ENCODE measurements at regions not wholly inside any gene's neighbourhood (a gene's known extent, or its start where the extent isn't known, plus 50 kb on each side); places are given as distances from the start of the nearest gene placed in this dataset.

DNA sequence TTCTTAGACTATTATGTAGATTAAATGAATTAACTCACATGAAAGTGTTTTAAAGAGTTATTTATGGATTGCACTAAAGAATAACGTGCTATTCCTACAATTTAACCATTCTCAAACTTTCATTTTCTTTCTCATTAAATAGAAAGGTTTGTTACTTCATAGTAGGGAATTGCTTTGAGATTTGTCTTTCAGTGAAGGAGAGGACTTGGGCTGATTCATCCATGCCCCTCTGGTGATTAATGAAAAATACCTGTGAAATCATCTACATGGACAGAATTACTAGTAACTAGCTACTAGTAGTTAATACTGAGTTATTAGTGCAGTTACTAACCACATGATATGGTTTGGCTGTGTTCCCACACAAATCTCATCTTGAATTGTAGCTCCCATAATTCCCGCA, 275.8 kb upstream of the CDH20 start:
- Histone ChIP-seq H3K4me1 (ENCODE audit: control insufficient read depth, insufficient read depth, low read length) (no peaks in the 10 kb centered on the region), H3K27me3 (ENCODE audit: control insufficient read depth, insufficient read depth, low read length) (no peaks in the 10 kb centered on the region), H3K9ac (ENCODE audit: low read depth, low read length) (no peak overlapping the region), H3K4me3 (ENCODE audit: low read depth, low read length) (no peak overlapping the region), H3K36me3 (ENCODE audit: control insufficient read depth, insufficient read depth, low read length) (no peaks in the 10 kb centered on the region), H3K9me3 (ENCODE audit: control insufficient read depth, insufficient read depth, low read length) (no peaks in the 10 kb centered on the region)

DNA sequence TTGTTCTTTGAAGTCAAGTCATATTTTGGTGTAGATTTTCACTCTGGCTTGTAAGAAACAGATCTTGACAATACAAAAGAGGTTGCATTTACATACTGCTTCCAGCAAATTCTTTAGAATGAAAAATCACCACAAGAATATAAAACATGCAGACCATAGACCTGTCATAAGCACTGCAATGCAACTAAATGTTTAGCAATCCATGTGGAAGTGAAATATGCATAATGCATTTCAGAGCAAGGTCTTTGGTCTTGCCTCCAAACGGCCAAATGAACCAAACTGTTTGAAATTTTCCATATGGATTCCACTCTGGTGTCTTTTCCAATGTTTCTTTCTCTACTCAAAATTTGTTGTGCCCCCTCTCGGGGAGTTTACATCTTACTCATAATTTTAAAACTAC, 271.0 kb upstream of the CDH20 start:
- no peaks in the 10 kb centered on the region for H3K4me1 ChIP-seq (ENCODE audit: control insufficient read depth, insufficient read depth, low read length)
- no peak overlapping the region for H3K9ac ChIP-seq (ENCODE audit: low read depth, low read length)
- H3K4me3 ChIP-seq (ENCODE audit: low read depth, low read length): no peak overlapping the region
- H3K27me3 ChIP-seq (ENCODE audit: control insufficient read depth, insufficient read depth, low read length): no peaks in the 10 kb centered on the region
- no peaks in the 10 kb centered on the region for H3K36me3 ChIP-seq (ENCODE audit: control insufficient read depth, insufficient read depth, low read length)
- H3K9me3 ChIP-seq (ENCODE audit: control insufficient read depth, insufficient read depth, low read length): no peaks in the 10 kb centered on the region

DNA sequence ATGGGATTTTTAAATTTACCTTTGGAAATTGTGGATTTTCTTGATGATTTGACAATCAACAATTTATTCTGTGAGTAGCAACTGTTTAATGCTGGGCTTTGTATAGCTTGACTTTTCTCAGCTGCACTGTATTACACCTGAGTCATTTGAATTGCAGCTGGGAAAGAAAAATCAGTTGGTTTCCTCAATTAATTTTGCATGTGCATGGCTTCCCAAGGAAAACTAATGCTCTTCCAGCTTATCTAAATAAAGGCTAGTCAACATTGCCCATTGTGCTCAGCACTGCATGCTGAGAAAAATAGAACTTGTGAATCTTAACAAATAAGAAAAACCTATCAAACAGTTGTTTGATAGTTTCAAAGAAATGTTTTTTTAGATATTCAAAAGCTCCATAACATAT, 268.3 kb upstream of the CDH20 start:
- H3K27me3 ChIP-seq (ENCODE audit: control insufficient read depth, insufficient read depth, low read length): no peaks in the 10 kb centered on the region
- H3K4me1 ChIP-seq (ENCODE audit: control insufficient read depth, insufficient read depth, low read length): no peaks in the 10 kb centered on the region
- no peak overlapping the region for H3K9ac ChIP-seq (ENCODE audit: low read depth, low read length)
- no peaks in the 10 kb centered on the region for H3K9me3 ChIP-seq (ENCODE audit: control insufficient read depth, insufficient read depth, low read length)
- no peaks in the 10 kb centered on the region for H3K36me3 ChIP-seq (ENCODE audit: control insufficient read depth, insufficient read depth, low read length)
- H3K4me3 ChIP-seq (ENCODE audit: low read depth, low read length): no peak overlapping the region

DNA sequence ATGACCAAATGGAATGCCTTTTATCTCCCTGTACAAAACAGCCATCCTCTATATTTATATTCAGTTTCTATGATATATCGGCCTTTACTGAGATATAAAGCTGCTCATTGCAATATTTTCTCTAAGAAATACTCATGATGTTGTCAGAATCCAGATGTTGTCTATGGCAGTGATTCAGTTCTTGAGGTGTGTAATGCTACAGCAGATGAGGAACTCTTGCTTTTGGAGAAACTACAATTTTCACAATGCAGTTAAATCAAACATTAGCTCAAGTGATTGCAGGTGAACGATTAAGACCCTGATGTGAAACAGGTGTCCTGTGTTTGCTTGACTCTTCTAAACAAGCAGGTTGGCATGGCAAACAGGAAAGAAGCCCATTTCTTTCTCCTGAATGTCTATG, 256.2 kb upstream of the CDH20 start:
- no peaks in the 10 kb centered on the region for H3K9me3 ChIP-seq (ENCODE audit: control insufficient read depth, insufficient read depth, low read length)
- no peak overlapping the region for H3K4me3 ChIP-seq (ENCODE audit: low read depth, low read length)
- no peak overlapping the region for H3K9ac ChIP-seq (ENCODE audit: low read depth, low read length)
- no peaks in the 10 kb centered on the region for H3K27me3 ChIP-seq (ENCODE audit: control insufficient read depth, insufficient read depth, low read length)
- H3K36me3 ChIP-seq (ENCODE audit: control insufficient read depth, insufficient read depth, low read length): no peaks in the 10 kb centered on the region
- H3K4me1 ChIP-seq (ENCODE audit: control insufficient read depth, insufficient read depth, low read length): no peaks in the 10 kb centered on the region

DNA sequence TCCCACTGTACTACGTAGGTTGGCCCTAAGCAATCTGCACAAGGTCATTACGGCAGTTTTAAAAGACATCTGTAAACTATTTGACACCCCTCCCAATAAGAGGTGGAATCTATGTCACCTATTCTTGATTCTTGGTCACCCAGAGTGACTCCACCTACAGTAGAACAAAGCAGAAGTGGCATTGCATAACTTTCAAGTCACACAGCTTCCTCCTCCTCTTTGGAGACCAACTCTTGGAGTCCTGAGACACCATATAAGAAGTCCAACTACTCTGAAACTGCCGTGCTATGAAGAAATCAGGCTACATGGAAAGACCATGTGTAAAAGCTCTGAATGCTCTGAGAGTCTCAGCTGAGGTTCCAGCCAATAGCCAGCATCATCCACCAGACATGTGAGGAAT, 253.5 kb upstream of the CDH20 start:
- Histone ChIP-seq H3K36me3 (ENCODE audit: control insufficient read depth, insufficient read depth, low read length) (no peaks in the 10 kb centered on the region), H3K9me3 (ENCODE audit: control insufficient read depth, insufficient read depth, low read length) (no peaks in the 10 kb centered on the region), H3K9ac (ENCODE audit: low read depth, low read length) (no peak overlapping the region), H3K4me1 (ENCODE audit: control insufficient read depth, insufficient read depth, low read length) (no peaks in the 10 kb centered on the region), H3K4me3 (ENCODE audit: low read depth, low read length) (no peak overlapping the region), H3K27me3 (ENCODE audit: control insufficient read depth, insufficient read depth, low read length) (no peaks in the 10 kb centered on the region)

DNA sequence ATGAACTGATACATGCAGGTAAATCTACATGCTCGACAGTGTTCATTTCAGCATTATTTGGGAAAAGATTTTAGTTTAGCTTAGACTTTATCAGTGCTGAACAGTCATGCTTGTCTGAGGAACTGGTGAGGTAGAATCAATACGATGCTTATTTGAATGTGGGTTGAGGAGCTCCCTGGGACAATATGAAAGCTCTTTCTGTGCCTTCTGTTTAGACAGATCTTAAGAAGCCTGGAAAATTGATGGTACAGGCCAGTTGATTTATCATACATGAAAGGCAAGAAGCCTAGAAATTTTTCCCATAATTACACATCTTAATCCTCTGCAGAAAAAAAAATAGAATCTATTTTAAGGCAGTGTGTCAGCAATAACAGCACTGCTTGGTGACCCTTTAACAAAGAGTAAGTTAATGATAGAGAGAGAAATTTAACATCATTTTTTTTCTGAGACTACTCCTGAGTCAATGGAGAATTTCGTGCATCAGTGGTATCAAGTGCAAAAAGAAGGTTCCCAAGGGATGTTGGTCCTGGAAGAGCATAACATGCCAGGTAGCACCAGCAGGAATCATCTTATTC, 252.2 kb upstream of the CDH20 start:
- Histone ChIP-seq H3K27me3 (ENCODE audit: control insufficient read depth, insufficient read depth, low read length) (no peaks in the 10 kb centered on the region), H3K36me3 (ENCODE audit: control insufficient read depth, insufficient read depth, low read length) (no peaks in the 10 kb centered on the region), H3K9ac (ENCODE audit: low read depth, low read length) (no peak overlapping the region)

DNA sequence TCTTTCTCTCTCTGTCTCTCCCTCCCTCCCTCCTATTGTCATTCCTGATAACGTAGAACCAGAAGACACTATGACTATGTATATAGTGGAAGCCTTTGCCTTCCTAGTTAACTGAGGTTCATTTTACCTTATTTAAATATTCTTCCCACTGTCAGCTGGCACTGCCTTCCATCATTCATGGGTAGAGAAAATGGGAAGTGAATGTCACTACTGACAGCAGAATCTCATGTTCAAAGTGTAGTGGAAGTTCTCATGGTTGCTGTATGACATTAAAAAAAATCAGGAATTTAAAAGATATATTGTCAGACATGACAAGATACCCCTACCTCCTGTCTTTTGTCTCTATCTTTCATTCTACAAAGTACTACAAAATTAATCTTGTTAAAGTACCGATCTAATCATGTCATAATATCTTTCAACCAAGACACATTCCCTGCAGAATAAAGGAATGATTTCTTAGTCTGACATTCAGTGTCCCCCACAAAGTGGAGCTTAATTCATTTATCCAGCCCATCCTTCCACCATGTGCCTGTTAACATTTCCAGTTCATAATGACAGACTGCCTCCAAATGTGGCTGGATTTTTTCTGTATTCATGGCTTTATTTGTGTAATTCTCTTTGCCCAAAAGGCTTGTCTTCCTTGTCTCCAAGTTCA, 250.1 kb upstream of the CDH20 start:
- Histone ChIP-seq H3K27me3 (ENCODE audit: control insufficient read depth, insufficient read depth, low read length) (no peaks in the 10 kb centered on the region), H3K9me3 (ENCODE audit: control insufficient read depth, insufficient read depth, low read length) (no peaks in the 10 kb centered on the region), H3K36me3 (ENCODE audit: control insufficient read depth, insufficient read depth, low read length) (no peaks in the 10 kb centered on the region), H3K9ac (ENCODE audit: low read depth, low read length) (no peak overlapping the region), H3K4me1 (ENCODE audit: control insufficient read depth, insufficient read depth, low read length) (no peaks in the 10 kb centered on the region), H3K4me3 (ENCODE audit: low read depth, low read length) (no peak overlapping the region)

More for the DNA sequence above, 252.2 kb upstream of the CDH20 start:
- Histone ChIP-seq H3K9me3 (ENCODE audit: control insufficient read depth, insufficient read depth, low read length) (no peaks in the 10 kb centered on the region), H3K4me3 (ENCODE audit: low read depth, low read length) (no peak overlapping the region), H3K4me1 (ENCODE audit: control insufficient read depth, insufficient read depth, low read length) (no peaks in the 10 kb centered on the region)

DNA sequence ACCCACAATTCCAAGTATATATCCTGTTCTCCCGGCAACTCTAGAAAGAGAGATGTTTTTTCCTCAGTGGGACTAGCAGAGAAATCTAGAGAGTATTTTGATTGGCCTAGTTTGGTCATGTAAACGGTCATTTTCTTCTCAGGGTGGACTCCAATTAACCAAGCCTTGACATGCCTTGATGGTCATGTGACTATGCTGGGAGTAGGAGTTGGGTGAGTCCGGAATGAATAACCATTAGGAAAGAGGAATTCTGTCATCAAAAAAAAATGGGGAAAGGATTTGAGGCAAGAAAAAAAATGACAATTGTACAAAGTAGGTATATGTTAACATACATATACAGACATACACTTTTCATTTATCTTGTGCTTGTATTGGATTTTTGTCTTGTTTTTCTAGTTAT, 248.2 kb upstream of the CDH20 start:
- Histone ChIP-seq H3K9me3 (ENCODE audit: control insufficient read depth, insufficient read depth, low read length) (no peaks in the 10 kb centered on the region), H3K9ac (ENCODE audit: low read depth, low read length) (no peak overlapping the region), H3K4me3 (ENCODE audit: low read depth, low read length) (no peak overlapping the region), H3K36me3 (ENCODE audit: control insufficient read depth, insufficient read depth, low read length) (no peaks in the 10 kb centered on the region), H3K4me1 (ENCODE audit: control insufficient read depth, insufficient read depth, low read length) (no peaks in the 10 kb centered on the region), H3K27me3 (ENCODE audit: control insufficient read depth, insufficient read depth, low read length) (no peaks in the 10 kb centered on the region)

DNA sequence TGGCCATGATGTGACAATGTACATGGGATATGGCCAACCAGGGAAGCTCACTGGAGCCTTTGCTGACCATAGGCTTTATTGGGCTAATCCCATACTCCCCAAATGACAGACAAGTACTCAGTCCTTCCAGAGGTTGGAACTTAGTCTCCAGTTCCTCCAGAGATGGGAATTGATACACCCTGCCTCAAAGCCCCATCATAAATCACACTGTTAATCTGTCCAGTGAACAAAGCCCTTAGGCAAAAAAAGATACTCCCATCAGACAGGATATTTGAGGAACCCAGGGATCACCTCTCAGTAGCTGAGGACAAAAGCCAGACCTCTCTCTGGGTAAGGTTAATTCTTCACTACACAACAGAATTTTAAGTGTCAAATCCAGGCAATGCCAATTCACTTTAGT, 247.5 kb upstream of the CDH20 start:
- no peaks in the 10 kb centered on the region for H3K36me3 ChIP-seq (ENCODE audit: control insufficient read depth, insufficient read depth, low read length)
- H3K9me3 ChIP-seq (ENCODE audit: control insufficient read depth, insufficient read depth, low read length): no peaks in the 10 kb centered on the region
- H3K4me3 ChIP-seq (ENCODE audit: low read depth, low read length): no peak overlapping the region
- H3K9ac ChIP-seq (ENCODE audit: low read depth, low read length): no peak overlapping the region
- no peaks in the 10 kb centered on the region for H3K4me1 ChIP-seq (ENCODE audit: control insufficient read depth, insufficient read depth, low read length)
- no peaks in the 10 kb centered on the region for H3K27me3 ChIP-seq (ENCODE audit: control insufficient read depth, insufficient read depth, low read length)

DNA sequence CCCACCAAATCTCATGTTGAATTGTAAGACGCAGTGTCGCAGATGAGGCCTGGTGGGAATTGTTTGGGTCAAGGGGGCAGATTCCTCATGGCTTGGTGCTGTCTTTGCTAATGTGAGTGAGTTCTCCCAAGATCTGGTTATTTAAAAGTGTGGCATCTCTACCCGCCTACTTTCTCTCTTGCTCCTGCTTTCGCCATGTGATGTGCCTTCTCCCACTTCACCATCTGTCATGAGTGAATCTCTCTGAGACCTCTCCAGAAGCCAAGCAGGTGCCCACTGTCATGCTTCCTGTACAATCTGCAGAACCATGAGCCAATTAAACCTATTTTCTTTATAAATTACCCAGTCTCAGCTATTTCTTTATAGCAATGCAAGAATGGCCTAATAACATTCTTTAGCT, 246.6 kb upstream of the CDH20 start:
- Histone ChIP-seq H3K36me3 (ENCODE audit: control insufficient read depth, insufficient read depth, low read length) (no peaks in the 10 kb centered on the region), H3K4me1 (ENCODE audit: control insufficient read depth, insufficient read depth, low read length) (no peaks in the 10 kb centered on the region)

DNA sequence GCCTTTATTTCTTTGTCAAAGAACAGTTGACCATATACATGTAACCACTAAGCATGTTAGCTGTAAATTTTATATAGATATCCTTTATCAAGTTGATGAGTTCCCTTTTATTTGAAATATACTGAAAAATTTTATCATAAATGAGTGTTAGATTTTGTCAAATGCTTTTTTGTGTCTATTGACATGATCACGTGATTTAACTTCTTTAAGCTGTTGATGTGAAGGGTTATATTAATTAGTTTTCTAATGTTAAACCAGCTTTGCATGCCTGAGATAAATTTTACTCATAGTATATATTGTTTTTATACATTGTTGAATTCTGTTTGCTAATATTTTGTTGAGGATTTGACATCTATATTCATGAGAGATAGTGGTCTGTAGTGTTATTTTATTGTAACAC, 241.9 kb upstream of the CDH20 start:
- Histone ChIP-seq H3K4me1 (ENCODE audit: control insufficient read depth, insufficient read depth, low read length) (no peaks in the 10 kb centered on the region), H3K36me3 (ENCODE audit: control insufficient read depth, insufficient read depth, low read length) (no peaks in the 10 kb centered on the region), H3K9me3 (ENCODE audit: control insufficient read depth, insufficient read depth, low read length) (no peaks in the 10 kb centered on the region), H3K4me3 (ENCODE audit: low read depth, low read length) (no peak overlapping the region), H3K27me3 (ENCODE audit: control insufficient read depth, insufficient read depth, low read length) (no peaks in the 10 kb centered on the region), H3K9ac (ENCODE audit: low read depth, low read length) (no peak overlapping the region)

More for the DNA sequence above, 246.6 kb upstream of the CDH20 start:
- H3K9me3 ChIP-seq (ENCODE audit: control insufficient read depth, insufficient read depth, low read length): no peaks in the 10 kb centered on the region
- H3K4me3 ChIP-seq (ENCODE audit: low read depth, low read length): no peak overlapping the region
- H3K9ac ChIP-seq (ENCODE audit: low read depth, low read length): no peak overlapping the region
- no peaks in the 10 kb centered on the region for H3K27me3 ChIP-seq (ENCODE audit: control insufficient read depth, insufficient read depth, low read length)

DNA sequence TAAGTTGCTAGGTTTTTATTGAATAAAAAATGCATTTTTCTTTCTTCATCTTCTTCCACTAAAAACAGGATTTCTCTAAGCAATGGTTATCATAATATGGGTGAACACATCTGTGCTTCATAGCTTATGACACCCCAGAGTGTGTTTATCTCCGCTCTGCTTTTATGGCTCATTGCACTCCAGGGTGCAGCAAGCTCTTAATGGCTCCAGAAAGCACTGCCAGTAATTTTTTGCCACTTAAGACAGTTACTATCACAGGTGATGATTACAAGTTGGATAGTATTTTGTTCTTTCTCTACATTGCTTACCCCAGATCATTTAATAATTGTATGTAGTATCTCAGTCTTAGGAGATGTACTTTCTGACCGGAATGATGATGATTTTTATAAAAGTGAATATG, 239.3 kb upstream of the CDH20 start:
- no peaks in the 10 kb centered on the region for H3K36me3 ChIP-seq (ENCODE audit: control insufficient read depth, insufficient read depth, low read length)
- H3K4me1 ChIP-seq (ENCODE audit: control insufficient read depth, insufficient read depth, low read length): no peaks in the 10 kb centered on the region
- H3K9me3 ChIP-seq (ENCODE audit: control insufficient read depth, insufficient read depth, low read length): no peaks in the 10 kb centered on the region
- no peak overlapping the region for H3K4me3 ChIP-seq (ENCODE audit: low read depth, low read length)
- no peaks in the 10 kb centered on the region for H3K27me3 ChIP-seq (ENCODE audit: control insufficient read depth, insufficient read depth, low read length)
- H3K9ac ChIP-seq (ENCODE audit: low read depth, low read length): no peak overlapping the region

All from iPS-15b (cell line).